Fibroblast of pulmonary artery (primary cell): ENCODE measurements at regions not wholly inside any gene's neighbourhood (a gene's known extent, or its start where the extent isn't known, plus 50 kb on each side); places are given as distances from the start of the nearest gene placed in this dataset.

Source experiments
- DNase-seq: peaks from one replicate; pipeline ENCODE4 v3.0.0-alpha.2; 2010; ENCODE audit warnings: low read depth
- H3K4me3 ChIP-seq: replicated peaks from 2 replicates; pipeline ENCODE4 v1.5.1; 2011; ENCODE audit warnings: low read depth, mild to moderate bottlenecking, control low read depth, low read length, moderate library complexity
- TF ChIP-seq, protein P1 (sequence below): IDR thresholded peaks from 2 replicates; pipeline ENCODE4 v1.5.1; 2011; ENCODE audit warnings: mild to moderate bottlenecking, control low read depth, low read length, inconsistent platforms; ENCODE audit errors: missing control alignments

DNA sequence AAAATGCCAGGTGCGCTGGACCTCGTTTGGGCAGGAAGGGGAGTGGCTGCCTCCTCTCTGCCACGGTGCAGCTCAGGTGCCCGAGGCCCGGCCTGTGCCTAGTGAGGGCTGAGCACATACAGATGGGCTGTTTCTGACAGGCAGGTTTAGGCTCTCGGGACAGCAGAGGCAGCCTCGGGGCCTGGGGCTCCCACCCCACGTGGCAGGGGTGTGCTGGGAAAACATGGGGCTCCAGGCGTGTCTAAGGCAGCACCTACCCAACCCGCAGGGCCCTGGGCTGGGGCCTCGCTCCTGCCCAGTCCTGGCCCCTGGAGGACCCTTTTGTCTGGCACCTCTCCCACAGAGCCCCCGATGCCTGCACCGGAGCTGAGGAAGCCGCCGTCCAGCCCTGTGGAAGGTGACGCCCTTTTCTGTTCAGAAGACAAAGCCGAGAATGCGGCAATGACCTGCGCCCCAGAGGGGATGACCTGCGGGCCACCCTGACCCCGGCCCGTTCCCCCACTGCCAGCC is 76.4 kb upstream of the GALNT9 start:
- TF ChIP-seq, protein P1, sequence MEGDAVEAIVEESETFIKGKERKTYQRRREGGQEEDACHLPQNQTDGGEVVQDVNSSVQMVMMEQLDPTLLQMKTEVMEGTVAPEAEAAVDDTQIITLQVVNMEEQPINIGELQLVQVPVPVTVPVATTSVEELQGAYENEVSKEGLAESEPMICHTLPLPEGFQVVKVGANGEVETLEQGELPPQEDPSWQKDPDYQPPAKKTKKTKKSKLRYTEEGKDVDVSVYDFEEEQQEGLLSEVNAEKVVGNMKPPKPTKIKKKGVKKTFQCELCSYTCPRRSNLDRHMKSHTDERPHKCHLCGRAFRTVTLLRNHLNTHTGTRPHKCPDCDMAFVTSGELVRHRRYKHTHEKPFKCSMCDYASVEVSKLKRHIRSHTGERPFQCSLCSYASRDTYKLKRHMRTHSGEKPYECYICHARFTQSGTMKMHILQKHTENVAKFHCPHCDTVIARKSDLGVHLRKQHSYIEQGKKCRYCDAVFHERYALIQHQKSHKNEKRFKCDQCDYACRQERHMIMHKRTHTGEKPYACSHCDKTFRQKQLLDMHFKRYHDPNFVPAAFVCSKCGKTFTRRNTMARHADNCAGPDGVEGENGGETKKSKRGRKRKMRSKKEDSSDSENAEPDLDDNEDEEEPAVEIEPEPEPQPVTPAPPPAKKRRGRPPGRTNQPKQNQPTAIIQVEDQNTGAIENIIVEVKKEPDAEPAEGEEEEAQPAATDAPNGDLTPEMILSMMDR, result no peak
- DNase-seq, result no peak
- H3K4me3 ChIP-seq, result no peak overlapping the region

- TF ChIP-seq, protein P1, result no peak
- no peak for DNase-seq
- H3K4me3 ChIP-seq, result no peak overlapping the region
Measured at GRCh38 chr12:132404951-132405741, 75.8 kb upstream of the GALNT9 start.

DNA sequence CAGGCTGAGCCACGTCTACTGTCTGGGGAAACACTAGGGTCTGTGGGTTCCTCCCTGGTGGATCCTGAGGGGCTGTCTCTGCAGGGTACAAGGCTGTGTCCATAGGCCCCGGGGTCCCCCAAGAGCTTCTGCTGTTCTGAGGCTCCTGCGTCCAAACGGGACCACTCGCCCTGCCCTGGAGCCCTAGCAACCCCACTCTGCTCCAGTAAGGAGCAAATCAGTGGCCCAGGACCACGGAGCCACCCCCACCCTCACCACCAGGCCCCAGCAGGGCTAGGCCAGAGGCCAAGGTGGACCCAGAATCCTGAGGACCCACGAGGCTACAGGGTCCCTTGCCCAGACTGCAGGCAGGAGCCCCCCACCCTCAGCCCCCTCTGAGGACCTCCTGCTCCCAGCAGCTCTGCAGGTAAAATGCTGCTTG is 75.1 kb upstream of the GALNT9 start:
- no peak for DNase-seq
- H3K4me3 ChIP-seq, result no peak overlapping the region
- TF ChIP-seq, protein P1, result no peak

GRCh38 chr12:132403636-132404434 is 74.4 kb upstream of the GALNT9 start:
- TF ChIP-seq, protein P1, result no peak

DNA sequence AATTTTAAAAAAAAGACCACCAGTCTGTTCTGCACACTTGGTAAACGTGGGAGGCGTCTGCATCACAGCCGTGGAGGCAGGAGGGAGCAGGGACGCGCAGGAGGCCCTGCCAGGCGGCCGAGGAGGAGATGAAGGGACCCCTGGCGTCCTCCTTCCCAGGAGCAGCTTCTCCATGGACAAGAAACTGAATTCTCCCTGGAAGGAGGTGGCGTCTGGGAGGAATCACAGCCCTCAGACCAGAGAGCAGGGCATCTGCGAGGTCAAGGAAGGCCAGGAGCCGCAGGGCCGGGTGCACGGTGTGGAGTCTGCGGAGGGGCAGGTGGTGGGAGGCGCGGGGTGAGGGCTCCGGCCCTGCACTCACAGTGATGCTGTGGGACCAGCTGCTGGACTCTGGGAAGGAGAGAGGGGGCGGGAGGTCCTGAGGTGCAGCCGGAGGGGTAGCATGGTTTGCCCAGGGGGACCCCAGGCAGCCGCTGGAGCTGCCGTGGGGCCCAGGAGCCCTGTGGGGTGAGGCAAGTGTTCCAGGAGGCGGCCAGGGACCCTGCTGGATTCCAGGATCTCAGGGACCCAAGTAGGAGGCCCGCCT is 73.5 kb upstream of the GALNT9 start:
- no peak for DNase-seq
- no peak overlapping the region for H3K4me3 ChIP-seq
- TF ChIP-seq, protein P1, result no peak

More at GRCh38 chr12:132403636-132404434, 74.4 kb upstream of the GALNT9 start:
- no peak for DNase-seq
- H3K4me3 ChIP-seq, result no peak overlapping the region

GRCh38 chr12:132401982-132402381 is 72.6 kb upstream of the GALNT9 start:
- no peak overlapping the region for H3K4me3 ChIP-seq
- TF ChIP-seq, protein P1, result no peak
- DNase-seq, result no peak
